SH-SY5Y (cell line): ENCODE measurements at regions not wholly inside any gene's neighbourhood (a gene's known extent, or its start where the extent isn't known, plus 50 kb on each side); places are given as distances from the start of the nearest gene placed in this dataset.

ENCODE experiments used
- GATA2 ChIP-seq: IDR thresholded peaks from 2 replicates; pipeline ENCODE4 v1.6.1; 2011; ENCODE audit warnings: mild to moderate bottlenecking, low read depth, low read length
- GATA3 ChIP-seq: IDR thresholded peaks from 2 replicates; pipeline ENCODE4 v1.6.1; 2011; ENCODE audit warnings: low read depth, mild to moderate bottlenecking, low read length, moderate library complexity

- TF ChIP-seq GATA3 (no peak), GATA2 (no peak)
These were observed 166.3 kb upstream of the PMEPA1 start for GRCh38 chr20:57876163-57876562.

GRCh38 chr20:57874141-57874540 is 164.3 kb upstream of the PMEPA1 start:
- TF ChIP-seq GATA2, result no peak
- TF ChIP-seq GATA3, result no peak

GRCh38 chr20:57872816-57873409 is 163.1 kb upstream of the PMEPA1 start:
- TF ChIP-seq GATA2 (no peak), GATA3 (no peak)

GRCh38 chr20:57871237-57871632 is 161.4 kb upstream of the PMEPA1 start:
- no peak for TF ChIP-seq GATA2

- TF ChIP-seq GATA2 (no peak), GATA3 (no peak)
These were observed 160.9 kb upstream of the PMEPA1 start for GRCh38 chr20:57870597-57871236.

- TF ChIP-seq GATA3 (no peak), GATA2 (peak; percentile 29; the same call in 1 of the 2 replicates)
These were observed 160.1 kb upstream of the PMEPA1 start for GRCh38 chr20:57869951-57870315.

GRCh38 chr20:57869291-57869950 is 159.6 kb upstream of the PMEPA1 start:
- TF ChIP-seq GATA2 (no peak), GATA3 (no peak)

GRCh38 chr20:57868310-57868709 is 158.5 kb upstream of the PMEPA1 start:
- TF ChIP-seq GATA3 (no peak), GATA2 (no peak)

GRCh38 chr20:57867807-57868206 is 158.0 kb upstream of the PMEPA1 start:
- TF ChIP-seq GATA2 (no peak), GATA3 (no peak)

- TF ChIP-seq GATA2 (no peak), GATA3 (no peak)
These were observed 157.5 kb upstream of the PMEPA1 start for GRCh38 chr20:57867181-57867803.

- TF ChIP-seq GATA2 (no peak), GATA3 (no peak)
These were observed 156.7 kb upstream of the PMEPA1 start for GRCh38 chr20:57866250-57867106.

GRCh38 chr20:57865266-57865665 is 155.5 kb upstream of the PMEPA1 start:
- TF ChIP-seq GATA2 (no peak), GATA3 (no peak)

GRCh38 chr20:57860576-57860975 is 150.8 kb upstream of the PMEPA1 start:
- TF ChIP-seq GATA2 (no peak), GATA3 (no peak)

- TF ChIP-seq GATA3, result no peak
- TF ChIP-seq GATA2, result no peak
These were observed 148.2 kb upstream of the PMEPA1 start for GRCh38 chr20:57857969-57858368.
